ENCODE measurements at regions not wholly inside any gene's neighbourhood (a gene's known extent, or its start where the extent isn't known, plus 50 kb on each side); places are given as distances from the start of the nearest gene placed in this dataset.

GRCh38 chr13:73837147-73837546 lies 297.1 kb downstream of the KLF12 start:
- TF ChIP-seq EZH2 (IDR thresholded peaks at IDR 0.05; ENCODE audit: low read length, unreplicated experiment) (no peak), CTCF (conservative IDR thresholded peaks at IDR 0.05; ENCODE audit: low read depth, low read length) (no peak)

Data from PC-3 (cell line).